Spleen (tissue), 11 donors: ENCODE measurements at regions not wholly inside any gene's neighbourhood (a gene's known extent, or its start where the extent isn't known, plus 50 kb on each side); places are given as distances from the start of the nearest gene placed in this dataset.

Experiments
- DNase-seq: peaks from one replicate; pipeline ENCODE4 v3.0.0-alpha.2; 2020
- H3K27ac ChIP-seq, 8 donors: fragments of 200-600 bp; sonication (generic) in 7 of 8; 1 replicate in 4 of 8; 2 replicates in 4 of 8; pipeline versions ENCODE4 v1.5.0 to v1.8.0; 2016 to 2021; ENCODE audit warnings: inconsistent platforms in 4 of 8, mild to moderate bottlenecking in 4 of 8, moderate library complexity in 1 of 8
- H3K27me3 ChIP-seq, 7 donors: fragments of 200-600 bp; sonication (generic) in 6 of 7; replicated peaks in 1 of 7; 1 replicate in 4 of 7; 2 replicates in 3 of 7; pipeline versions ENCODE4 v1.5.0 to v1.8.0; 2016 to 2021; ENCODE audit warnings: inconsistent platforms in 3 of 7, mild to moderate bottlenecking in 1 of 7
- H3K36me3 ChIP-seq, 6 donors: fragments of 200-600 bp; sonication (generic) in 5 of 6; 1 replicate in 4 of 6; 2 replicates in 2 of 6; pipeline versions ENCODE4 v1.5.0 to v1.8.0; 2016 to 2021; ENCODE audit warnings: inconsistent platforms in 2 of 6
- H3K4me1 ChIP-seq, 6 donors: fragments of 200-600 bp; sonication (generic) in 5 of 6; 1 replicate in 3 of 6; 2 replicates in 3 of 6; pipeline versions ENCODE4 v1.5.0 to v1.8.0; 2016 to 2021; ENCODE audit warnings: inconsistent platforms in 3 of 6
- H3K4me3 ChIP-seq, 8 donors: fragments of 200-600 bp; sonication (generic) in 7 of 8; 1 replicate in 4 of 8; 2 replicates in 4 of 8; pipeline versions ENCODE4 v1.5.0 to v1.8.0; 2016 to 2021; ENCODE audit warnings: inconsistent platforms in 4 of 8, mild to moderate bottlenecking in 4 of 8, moderate library complexity in 2 of 8
- H3K9me3 ChIP-seq, 8 donors: fragments of 200-600 bp; sonication (generic) in 7 of 8; 1 replicate in 4 of 8; 2 replicates in 4 of 8; pipeline versions ENCODE4 v1.5.0 to v1.8.0; 2016 to 2021; ENCODE audit warnings: inconsistent platforms in 4 of 8
- POLR2A ChIP-seq, 3 donors: fragments of 450-650 bp; IDR thresholded peaks; one replicate each; pipeline ENCODE4 v1.5.1; 2017; ENCODE audit warnings: antibody characterized with exemption in 3 of 3, mild to moderate bottlenecking in 1 of 3
- POLR2AphosphoS5 ChIP-seq, 3 donors: sonication (generic); formaldehyde crosslinking; IDR thresholded peaks; one replicate each; pipeline ENCODE4 v1.5.1; 2017; ENCODE audit warnings: antibody characterized with exemption in 3 of 3
- WGBS, 5 donors: extraction: QIAGEN DNeasy Blood & Tissue Kit in 3 of 5; methylation state at CpG; one replicate each; pipeline versions ENCODE4 v1.1.5 to v1.1.7; 2013 to 2018; 5-methylcytosine and 5-hydroxymethylcytosine counted together
- intact Hi-C: fragments of 100-400 bp; cut with DNase I; formaldehyde crosslinking; loops from one replicate; pipeline ENCODE4 v1.15.0; 2023; ENCODE audit warnings: low total_unique reads
- TF ChIP-seq, protein P1 (sequence below), 11 experiments: fragments of 200-600 bp in 7 of 11; fragments of 450-650 bp in 4 of 11; sonication (generic) in 4 of 11; IDR thresholded peaks in 8 of 11; conservative IDR thresholded peaks in 3 of 11; 1 replicate in 7 of 11; 2 replicates in 4 of 11; pipeline versions ENCODE4 v1.4.0 to v1.8.0; 2016 to 2021; ENCODE audit warnings: antibody characterized with exemption in 11 of 11, inconsistent platforms in 4 of 11, mild to moderate bottlenecking in 1 of 11
- donor health status: healthy with polysubstance abuse.
- donor health status: DM: no; HTN: no; CAD: no; lungs with moderate emphysema.
- donor health status: DM: no; HTN: no; CAD: no.
- donor health status: Bipolar disorder and iron deficiency.
- donor health status: healthy.
- donor health status: DM: no; HTN: no; CAD: no.
- donor health status: DM: yes; HTN: yes; CAD: no.

DNA sequence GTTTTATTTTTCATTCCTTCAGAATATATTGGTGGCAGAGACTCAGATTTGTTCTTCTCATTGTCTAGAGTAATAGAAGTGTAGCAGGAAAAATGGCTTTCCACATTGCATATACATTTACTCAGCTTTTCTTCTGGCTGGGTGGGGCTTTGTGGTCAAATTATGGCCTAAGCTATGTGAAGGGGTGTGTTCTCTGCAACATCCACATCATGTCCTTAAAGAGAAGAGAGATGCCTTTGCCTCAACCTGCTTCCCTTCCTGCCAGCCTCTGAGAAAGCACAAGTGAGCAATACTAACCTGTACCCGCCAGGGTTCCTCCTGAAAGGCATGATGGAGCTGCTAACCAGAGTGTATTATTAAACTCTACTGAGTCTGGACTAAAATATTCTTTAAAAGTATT is 695.6 kb upstream of the FAM241A start:
- Histone ChIP-seq H3K36me3 (no peaks in the 10 kb centered on the region), H3K4me1 (no peaks in the 10 kb centered on the region), H3K27me3 (no peaks in the 10 kb centered on the region), H3K9me3 (no peaks in the 10 kb centered on the region), H3K4me3 (no peak overlapping the region), H3K27ac (no peak overlapping the region)
- no peak for DNase-seq
- no peak for TF ChIP-seq POLR2AphosphoS5 (IDR thresholded peaks at IDR 0.05)
- intact Hi-C loops = no loop called here
- WGBS, 5 donors = 71 to 83% (median 77%) methylated on average over 1 of the region's 1 CpG

DNA sequence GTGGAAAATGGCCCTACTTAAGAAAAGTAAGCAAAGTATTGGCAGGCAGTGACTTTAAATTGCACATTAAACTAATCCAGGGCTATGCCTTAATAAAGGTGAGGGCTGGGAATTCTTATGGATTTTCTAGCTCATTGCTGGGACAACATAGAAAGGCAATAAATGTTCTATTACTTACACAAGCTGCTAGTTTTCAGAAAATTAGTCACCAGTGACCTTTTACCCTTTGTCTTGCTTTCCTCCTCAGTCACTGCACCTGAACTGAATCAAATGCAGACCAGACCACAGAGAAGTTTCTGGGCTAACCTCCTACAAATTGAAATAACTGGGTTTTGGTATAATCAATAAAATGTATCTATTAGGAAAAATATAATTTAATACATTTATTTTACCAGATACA is 694.4 kb upstream of the FAM241A start:
- TF ChIP-seq, protein P1, sequence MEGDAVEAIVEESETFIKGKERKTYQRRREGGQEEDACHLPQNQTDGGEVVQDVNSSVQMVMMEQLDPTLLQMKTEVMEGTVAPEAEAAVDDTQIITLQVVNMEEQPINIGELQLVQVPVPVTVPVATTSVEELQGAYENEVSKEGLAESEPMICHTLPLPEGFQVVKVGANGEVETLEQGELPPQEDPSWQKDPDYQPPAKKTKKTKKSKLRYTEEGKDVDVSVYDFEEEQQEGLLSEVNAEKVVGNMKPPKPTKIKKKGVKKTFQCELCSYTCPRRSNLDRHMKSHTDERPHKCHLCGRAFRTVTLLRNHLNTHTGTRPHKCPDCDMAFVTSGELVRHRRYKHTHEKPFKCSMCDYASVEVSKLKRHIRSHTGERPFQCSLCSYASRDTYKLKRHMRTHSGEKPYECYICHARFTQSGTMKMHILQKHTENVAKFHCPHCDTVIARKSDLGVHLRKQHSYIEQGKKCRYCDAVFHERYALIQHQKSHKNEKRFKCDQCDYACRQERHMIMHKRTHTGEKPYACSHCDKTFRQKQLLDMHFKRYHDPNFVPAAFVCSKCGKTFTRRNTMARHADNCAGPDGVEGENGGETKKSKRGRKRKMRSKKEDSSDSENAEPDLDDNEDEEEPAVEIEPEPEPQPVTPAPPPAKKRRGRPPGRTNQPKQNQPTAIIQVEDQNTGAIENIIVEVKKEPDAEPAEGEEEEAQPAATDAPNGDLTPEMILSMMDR (IDR thresholded peaks at IDR 0.05 in 8 of 11, conservative IDR thresholded peaks at IDR 0.05 in 3 of 11) = no peak
- no peak for TF ChIP-seq POLR2A (IDR thresholded peaks at IDR 0.05)
- no peak for TF ChIP-seq POLR2AphosphoS5 (IDR thresholded peaks at IDR 0.05)
- no peak for DNase-seq
- Histone ChIP-seq H3K9me3 (no peaks in the 10 kb centered on the region), H3K36me3 (no peaks in the 10 kb centered on the region), H3K27me3 (no peaks in the 10 kb centered on the region), H3K4me3 (no peak overlapping the region), H3K4me1 (no peaks in the 10 kb centered on the region), H3K27ac (no peak overlapping the region)
- intact Hi-C loops = no loop called here

DNA sequence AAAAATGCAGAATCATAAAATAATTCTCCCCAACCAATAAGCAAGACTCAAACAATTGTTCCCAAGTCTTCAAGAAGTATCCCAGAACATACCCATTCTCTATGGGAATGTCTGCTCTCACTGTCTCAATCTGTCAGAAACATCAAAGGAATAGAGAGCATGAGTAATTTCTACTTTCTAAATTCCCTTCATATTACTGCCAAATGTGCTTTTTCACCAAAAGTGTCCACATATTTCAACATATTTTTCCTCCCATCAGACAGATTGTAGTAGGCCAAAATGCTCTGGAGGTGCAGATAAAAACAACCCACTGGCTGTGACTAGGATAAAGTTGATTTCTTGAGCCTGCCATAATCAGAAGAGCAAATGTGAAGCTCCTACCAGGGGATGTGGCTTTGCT is 692.0 kb upstream of the FAM241A start:
- H3K4me3 ChIP-seq = no peak overlapping the region
- intact Hi-C loops = no loop called here
- H3K36me3 ChIP-seq = no peaks in the 10 kb centered on the region
- no peak for DNase-seq
- H3K27me3 ChIP-seq = no peaks in the 10 kb centered on the region
- no peak overlapping the region for H3K27ac ChIP-seq
- H3K4me1 ChIP-seq = no peaks in the 10 kb centered on the region
- TF ChIP-seq POLR2AphosphoS5 (IDR thresholded peaks at IDR 0.05) = no peak
- no peak for TF ChIP-seq POLR2A (IDR thresholded peaks at IDR 0.05)
- TF ChIP-seq, protein P1 (IDR thresholded peaks at IDR 0.05 in 8 of 11, conservative IDR thresholded peaks at IDR 0.05 in 3 of 11) = no peak
- H3K9me3 ChIP-seq = no peaks in the 10 kb centered on the region

DNA sequence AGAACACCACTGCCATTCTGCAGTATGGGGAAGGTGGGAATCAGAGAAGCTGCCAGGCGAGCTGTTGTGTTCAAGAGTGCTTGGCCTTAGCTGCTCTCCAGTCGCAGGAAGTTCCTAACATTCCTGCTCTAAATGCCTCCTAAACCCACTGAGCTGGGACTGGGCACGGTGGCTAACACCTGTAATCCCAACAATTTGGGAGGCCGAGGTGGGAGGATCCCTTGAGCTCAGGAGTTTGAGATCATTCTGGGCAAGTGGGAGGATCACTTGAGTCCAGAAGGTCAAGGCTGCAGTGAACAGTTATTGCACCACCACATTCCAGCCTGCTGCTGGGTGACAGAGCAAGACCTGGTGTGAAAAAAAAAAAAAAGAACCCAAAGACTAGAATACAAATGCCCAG is 690.3 kb upstream of the FAM241A start:
- Histone ChIP-seq H3K4me3 (no peak overlapping the region), H3K4me1 (no peaks in the 10 kb centered on the region), H3K27me3 (no peaks in the 10 kb centered on the region), H3K27ac (no peak overlapping the region), H3K36me3 (no peaks in the 10 kb centered on the region), H3K9me3 (no peaks in the 10 kb centered on the region)
- intact Hi-C loops = no loop called here
- TF ChIP-seq POLR2A (IDR thresholded peaks at IDR 0.05) = no peak
- no peak for TF ChIP-seq POLR2AphosphoS5 (IDR thresholded peaks at IDR 0.05)
- TF ChIP-seq, protein P1 (IDR thresholded peaks at IDR 0.05 in 8 of 11, conservative IDR thresholded peaks at IDR 0.05 in 3 of 11) = no peak
- WGBS, 5 donors = 52 to 72% (median 59%) methylated on average over 4 of the region's 4 CpGs
- no peak for DNase-seq
